Neural crest cell (in vitro differentiated cells): ENCODE measurements at regions not wholly inside any gene's neighbourhood (a gene's known extent, or its start where the extent isn't known, plus 50 kb on each side); places are given as distances from the start of the nearest gene placed in this dataset. TPM values are rescaled to one million over a fixed set of nuclear protein-coding genes. Genes with fewer than 3 reads are reported as not detected.
A peak's percentile ranks its signal among the peaks of the same experiment; 100 is the strongest.

ENCODE experiments used
- DNase-seq: peaks from one replicate; pipeline ENCODE4 v3.0.0; 2021; ENCODE audit warnings: low read depth, mixed read lengths, low spot score
- H3K27ac Mint-ChIP-seq: one replicate; pipeline ENCODE4 v1.8.0; 2021; ENCODE audit warnings: mild to moderate bottlenecking, mixed read lengths; ENCODE audit not compliant: unreplicated experiment
- H3K27me3 Mint-ChIP-seq: 2 replicates; pipeline ENCODE4 v1.8.0; 2021; ENCODE audit warnings: low read depth, mild to moderate bottlenecking, mixed read lengths
- H3K36me3 Mint-ChIP-seq: 2 replicates; pipeline ENCODE4 v1.8.0; 2021; ENCODE audit warnings: low read depth, mild to moderate bottlenecking, mixed read lengths
- H3K4me1 Mint-ChIP-seq: 2 replicates; pipeline ENCODE4 v1.8.0; 2021; ENCODE audit warnings: mixed read lengths
- H3K4me3 Mint-ChIP-seq: one replicate; pipeline ENCODE4 v1.8.0; 2021; ENCODE audit warnings: mild to moderate bottlenecking, mixed read lengths
- H3K9me3 Mint-ChIP-seq: 2 replicates; pipeline ENCODE4 v1.8.0; 2021; ENCODE audit warnings: mixed read lengths
- CTCF ChIP-seq: fragments of 200-600 bp; sonication (generic); conservative IDR thresholded peaks from 2 replicates; pipeline ENCODE4 v1.5.0; 2021; ENCODE audit warnings: antibody characterized with exemption, mild to moderate bottlenecking
- microRNA-seq: library from miRNA; unstranded; fragments of <30 nt; microRNA quantifications from one replicate; pipeline ENCODE4, GENCODE V29; 2020

- Mint-ChIP-seq H3K9me3 (no peaks in the 10 kb centered on the region), H3K4me1 (peaks cover 71% of the 10 kb centered on the region), H3K27ac (peak overlapping the region; percentile 92), H3K4me3 (peak overlapping the region; percentile 73), H3K27me3 (no peaks in the 10 kb centered on the region), H3K36me3 (no peaks in the 10 kb centered on the region)
- DNase-seq, result peak; percentile 32
- no peak for TF ChIP-seq CTCF
Observed at GRCh38 chr1:94591823-94592570, 50.4 kb upstream of the F3 start.

Small RNA genes lying in the stretch of these regions (microRNA-seq; reads per million reads assigned to microRNA genes)
- gene MIR378G, result not detected
